ENCODE measurements at regions not wholly inside any gene's neighbourhood (a gene's known extent, or its start where the extent isn't known, plus 50 kb on each side); places are given as distances from the start of the nearest gene placed in this dataset.
"Not testable (repeated sequence)": the region's sequence is repeated elsewhere in the genome, so short reads cannot be mapped to it uniquely, and the experiment has no call there.

DNA sequence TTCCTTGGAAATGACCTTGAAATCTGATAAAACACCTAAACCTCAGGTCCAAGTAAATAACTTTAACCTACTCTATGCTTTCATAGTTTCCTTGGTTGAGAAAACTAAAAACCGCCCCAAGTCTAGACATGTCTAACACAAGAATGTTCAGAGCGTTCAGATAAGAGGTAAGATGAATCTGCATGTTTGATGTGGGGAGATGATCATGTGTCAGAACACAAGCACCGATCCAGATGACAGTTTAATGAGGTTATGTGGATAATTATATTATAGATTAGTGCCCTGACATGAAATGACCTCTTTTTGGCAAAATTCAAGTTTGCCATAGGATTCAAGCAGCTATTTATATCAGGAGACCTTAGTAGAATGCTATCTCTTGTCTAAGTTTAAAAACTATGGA lies 729.8 kb upstream of the SOX11 start:
- no peak for DNase-seq

DNA sequence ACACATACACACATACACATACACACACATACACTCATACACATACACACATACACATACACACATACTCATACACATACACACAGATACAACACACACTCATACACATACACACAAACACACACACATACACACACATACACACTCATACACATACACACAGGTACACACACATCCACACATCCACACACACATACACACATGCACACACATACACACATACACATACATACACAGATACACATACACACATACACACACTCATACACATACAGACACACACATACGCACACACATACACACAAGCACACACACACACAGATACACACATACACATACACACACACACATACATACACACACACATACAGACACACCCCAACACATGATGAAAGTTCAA lies 729.1 kb upstream of the SOX11 start:
- no peak for DNase-seq

DNA sequence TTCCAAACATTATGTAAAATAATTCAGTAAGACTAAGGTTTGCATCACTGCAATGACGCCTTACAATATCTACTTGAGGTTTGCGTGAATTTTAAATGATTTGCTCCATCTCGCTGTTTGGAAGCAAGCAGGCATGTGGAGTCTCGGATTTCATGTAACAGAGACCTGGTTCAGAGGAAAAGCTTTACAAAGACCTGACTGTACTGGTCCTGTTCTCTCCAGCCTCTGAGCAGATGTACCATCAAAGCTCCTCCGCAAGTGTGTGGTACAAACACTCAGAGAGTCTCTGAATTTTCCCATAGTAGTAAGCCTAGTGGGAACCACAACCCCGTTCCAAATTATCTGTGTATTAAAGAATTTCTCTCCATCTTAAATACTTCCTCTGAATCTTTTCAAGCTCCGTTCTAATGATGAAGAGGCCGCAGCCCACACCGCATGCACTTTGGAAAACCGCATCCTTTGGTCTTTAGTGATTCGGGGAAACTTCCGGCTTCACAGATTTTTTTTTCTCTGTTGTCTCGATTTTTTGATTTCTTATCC lies 728.1 kb upstream of the SOX11 start:
- no peak for DNase-seq

DNA sequence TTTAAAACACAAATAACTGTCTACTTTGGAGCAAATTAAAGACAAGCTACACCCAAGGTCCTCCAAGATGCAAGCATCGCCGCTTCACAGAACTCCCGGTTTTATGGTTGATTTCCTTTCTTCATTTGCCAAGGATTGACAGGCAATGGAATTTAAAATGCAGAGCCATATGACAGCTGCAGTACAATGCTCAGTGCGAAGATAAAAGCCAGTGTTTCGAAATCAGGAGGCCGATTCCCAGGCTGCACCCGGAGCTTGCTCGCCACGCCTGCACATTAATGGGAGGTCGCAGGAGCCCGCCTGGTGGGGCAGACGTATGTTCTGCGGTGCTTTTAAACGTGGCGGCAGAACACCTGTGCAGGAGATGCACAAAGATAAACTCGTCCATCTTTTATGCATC lies 727.6 kb upstream of the SOX11 start:
- no peak for DNase-seq

DNA sequence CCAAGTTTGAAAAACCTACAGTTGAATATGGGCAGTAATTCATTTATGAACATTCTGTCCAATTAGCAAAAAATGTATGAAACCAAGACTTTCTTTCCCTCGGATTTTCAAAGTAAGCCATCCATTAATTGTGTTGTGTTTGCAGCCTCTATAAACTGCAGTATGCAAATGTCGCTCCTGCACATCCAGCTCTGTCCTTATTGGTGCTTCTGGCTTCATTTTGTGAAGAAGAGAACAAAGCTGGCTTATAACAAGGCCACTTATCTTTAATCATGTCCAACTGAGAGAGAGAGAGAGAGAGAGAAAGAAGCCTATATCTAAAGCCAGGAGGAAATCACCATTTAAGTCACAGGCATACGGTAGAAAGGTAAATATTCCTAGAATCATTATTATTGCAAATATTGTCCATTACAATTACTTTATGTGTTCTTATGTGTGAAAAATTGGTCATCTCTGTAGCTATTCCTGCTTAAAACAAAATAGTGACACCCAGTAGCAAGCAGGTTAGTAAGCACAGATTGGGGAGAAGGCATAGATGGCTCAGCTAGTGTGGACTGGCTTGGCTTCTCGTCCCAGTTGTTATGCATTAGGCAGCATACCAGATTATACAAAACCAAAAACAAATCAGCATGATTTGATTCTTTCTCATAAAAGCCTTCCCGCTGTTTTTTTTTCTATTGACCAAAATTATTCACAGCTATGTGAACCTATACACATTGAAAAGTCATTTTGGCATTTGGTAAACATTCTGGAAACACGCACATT lies 726.4 kb upstream of the SOX11 start:
- DNase-seq = no peak

DNA sequence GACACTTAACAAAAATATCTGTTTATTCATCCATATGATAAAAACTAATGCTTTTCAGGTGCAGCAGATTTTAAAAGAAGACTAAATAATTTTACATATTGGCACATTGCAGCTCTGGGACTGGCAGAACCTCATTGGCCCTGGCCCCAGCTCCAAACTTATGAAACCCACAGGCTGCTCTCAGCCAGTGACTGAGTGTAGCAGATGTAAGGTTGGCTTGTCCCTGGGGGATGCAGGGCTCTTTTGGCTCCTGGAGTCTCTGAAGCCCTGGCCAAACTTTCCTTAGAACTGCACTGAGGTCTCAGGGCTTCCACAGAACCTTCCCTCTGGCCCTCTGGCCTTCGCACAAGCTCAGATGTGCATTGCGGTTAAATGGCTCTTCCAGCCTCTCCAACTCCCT lies 725.0 kb upstream of the SOX11 start:
- no peak for DNase-seq

DNA sequence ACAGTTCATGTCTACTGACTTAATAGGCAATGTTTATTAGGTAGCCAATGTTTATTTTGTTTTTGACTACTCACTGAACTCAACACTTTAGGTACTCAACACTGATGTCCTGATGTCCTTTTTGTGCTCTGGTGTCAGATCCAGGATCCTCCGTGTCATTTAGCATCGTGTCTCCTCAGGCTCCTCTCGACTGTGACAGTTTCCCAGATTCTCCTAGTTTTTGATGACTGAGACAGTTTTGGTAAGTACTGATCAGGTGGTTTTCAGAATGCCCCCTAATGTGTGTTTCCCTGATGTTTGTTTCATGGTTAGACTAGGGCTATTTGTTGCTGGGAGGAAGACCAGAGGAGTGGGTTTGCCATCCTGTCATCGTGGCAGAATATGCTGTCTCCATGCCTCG lies 719.7 kb upstream of the SOX11 start:
- DNase-seq = no peak

DNA sequence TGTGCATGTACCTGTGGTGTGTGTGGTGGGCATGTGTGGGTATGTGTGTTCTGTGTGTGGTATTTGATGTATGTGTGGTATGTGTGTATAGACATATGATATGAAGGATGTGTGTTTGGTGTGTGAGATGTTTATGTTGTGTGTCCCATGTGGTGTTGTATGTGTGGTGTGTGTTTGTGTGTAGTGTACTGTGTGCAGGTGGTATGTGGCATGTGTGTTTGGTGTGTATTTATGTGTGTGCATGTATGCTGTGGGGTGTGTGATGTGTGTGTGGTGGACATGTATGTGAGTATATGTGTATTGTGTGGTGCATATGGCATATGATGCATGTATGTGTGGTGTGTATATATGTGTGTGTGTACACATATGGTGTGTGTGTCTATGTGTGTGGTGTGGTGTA lies 718.8 kb upstream of the SOX11 start:
- DNase-seq = no peak

DNA sequence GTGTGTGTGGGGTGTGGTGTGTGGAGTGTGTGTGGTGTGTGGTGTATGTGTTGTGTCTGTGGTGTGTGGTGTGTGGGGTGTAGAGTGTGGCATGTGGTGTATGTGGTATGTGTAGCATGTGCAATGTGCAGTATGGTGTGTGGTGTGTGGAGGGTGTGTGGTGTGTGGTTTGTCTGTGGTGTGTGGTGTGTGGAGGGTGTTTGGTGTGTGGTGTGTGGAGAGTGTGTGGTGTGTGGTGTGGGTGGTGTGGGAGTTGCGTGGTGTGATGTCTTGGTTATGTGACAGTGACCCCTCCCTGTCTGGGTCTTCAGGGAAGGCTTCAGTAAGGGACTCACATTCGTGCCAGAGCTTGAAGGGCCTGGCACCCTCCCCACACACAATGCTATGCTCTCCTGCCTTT lies 718.2 kb upstream of the SOX11 start:
- no peak for DNase-seq

DNA sequence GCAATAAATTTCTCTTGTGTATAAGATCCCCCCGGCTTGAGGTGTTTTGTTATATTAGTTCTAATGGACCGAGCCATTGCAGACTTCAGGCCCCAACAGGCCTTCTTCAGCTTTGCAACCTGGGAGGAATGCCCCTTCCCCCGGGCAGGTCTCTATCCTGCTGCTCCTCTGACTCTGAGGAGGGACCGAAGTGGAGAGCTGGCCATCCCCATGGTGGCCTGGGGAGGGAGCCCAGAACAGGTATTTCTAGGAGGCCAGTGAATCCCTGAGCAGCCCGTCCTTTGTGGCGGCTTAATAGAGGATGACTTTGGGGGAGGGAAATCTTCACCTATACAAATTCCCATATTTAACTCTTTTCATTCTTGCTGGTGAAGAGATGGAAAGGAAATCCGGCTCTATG lies 715.8 kb upstream of the SOX11 start:
- DNase-seq = no peak

DNA sequence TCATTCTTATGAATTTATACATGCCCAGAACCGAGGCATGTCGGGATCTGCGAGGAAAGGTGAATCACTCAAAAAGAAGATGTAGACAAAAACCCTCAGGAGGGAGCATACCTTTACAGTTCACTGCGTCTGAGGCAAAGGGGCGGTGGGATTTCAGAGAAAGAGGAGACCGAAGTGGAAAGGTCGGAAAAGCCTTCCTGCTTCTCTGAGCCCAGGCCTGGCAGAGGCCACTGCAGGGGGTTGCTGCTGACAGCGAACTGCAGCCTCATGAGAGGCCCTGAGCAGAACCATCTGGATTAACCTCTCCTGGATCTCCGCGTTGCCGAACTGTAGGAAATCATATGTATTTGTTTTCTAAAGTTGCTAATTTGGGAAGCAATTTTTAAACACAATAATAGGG lies 713.1 kb upstream of the SOX11 start:
- no peak for DNase-seq

DNA sequence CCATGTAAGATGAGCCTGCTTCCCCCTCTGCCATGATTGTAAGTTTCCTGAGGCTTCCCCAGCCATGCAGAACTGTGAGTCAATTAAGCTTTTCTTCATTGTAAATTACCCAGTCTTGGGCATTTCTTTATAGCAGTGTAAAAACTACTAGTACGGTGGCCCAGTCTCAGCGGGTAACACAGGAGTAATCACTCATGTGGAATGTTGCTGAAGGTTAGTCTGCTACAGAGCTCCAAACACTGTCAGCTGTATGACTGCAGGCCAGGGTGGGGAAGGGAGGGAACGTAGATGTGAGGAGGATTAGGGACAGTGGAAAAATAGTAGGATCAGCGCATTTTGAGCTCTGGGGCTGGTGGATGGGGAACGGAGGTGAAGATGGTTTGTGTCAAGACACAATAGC lies 711.2 kb upstream of the SOX11 start:
- no peak for DNase-seq

DNA sequence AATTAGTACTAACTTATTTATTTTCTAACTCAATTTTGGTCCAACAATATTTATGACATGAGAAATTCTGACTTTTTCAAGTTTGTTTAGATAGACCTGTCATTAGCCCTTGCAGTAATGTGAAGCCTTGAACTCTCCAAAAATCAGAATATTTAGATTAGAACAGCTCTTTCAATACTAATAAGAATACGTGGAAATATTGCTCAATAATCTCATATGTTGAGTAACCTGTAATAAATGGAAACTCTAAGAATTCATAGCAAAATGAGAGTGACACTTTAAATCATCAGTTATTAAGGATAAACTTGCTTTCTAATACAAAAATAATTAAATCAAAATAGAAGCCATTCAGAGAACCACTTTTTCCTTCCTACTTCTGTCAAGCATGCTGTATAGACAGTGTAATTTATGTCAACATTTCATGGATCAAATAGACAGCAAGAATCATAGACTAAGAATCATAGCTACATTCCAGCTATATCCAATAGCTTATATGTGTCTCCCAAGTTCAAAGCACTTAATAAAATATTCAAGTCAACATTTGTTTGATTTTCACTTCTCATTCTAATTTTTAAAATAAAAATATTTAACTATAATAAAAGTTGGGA lies 710.3 kb upstream of the SOX11 start:
- DNase-seq = no peak

DNA sequence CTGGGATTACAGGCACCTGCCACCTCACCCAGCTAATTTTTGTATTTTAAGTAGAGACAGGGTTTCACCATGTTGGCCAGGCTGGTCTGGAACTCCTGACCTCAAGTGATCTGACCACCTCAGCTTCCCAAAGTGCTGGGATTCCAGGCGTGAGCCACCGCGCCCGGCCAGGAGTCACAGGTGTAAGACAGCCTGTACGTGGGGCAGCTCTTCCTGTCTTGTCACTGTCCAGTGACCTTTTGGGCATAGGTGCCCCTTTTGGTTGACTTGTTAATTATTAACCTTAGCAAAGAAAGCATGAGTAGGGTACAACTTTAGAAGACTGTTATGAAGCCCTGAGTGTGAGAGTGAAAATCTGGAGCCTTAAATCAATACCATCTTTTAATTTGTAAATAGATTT lies 703.7 kb upstream of the SOX11 start:
- DNase-seq = not testable (repeated sequence)

DNA sequence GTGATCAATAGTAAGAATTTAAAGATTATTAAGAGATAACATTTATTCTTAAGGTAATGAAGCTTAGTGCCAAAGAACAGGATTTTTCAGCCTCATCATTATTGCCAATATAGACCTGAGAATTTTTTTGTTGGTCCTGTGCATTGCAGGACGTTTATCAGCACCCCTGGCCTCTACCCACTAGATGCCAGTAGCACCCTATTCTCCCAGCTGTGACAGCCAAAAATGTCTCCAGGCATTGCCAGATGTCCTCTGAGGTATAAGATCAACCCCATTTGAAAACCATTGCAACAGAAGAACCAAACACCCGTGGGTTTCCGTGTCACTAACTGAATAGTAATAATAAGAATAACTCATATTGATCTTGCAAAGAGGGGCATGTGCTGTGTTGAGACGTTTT lies 700.0 kb upstream of the SOX11 start:
- DNase-seq = no peak

DNA sequence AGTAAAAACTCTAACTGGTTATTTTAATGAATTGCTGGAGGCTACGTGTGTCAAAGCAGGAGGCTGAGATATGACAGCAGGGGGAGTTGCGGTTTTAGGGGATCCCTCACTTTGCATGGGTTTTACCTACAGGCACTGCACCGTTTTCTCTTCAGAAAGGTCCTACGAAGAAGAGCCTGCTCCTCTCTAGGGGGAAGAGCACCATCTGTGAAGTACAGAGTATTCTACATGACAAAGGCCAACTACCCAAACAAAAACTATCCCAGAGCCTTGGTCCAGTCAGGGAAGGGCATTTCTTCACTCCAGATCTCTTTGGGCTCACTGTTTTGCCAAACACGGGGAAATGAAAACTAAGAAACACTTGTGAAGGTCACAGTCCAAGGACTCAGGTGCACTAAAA lies 696.7 kb upstream of the SOX11 start:
- no peak for DNase-seq

DNA sequence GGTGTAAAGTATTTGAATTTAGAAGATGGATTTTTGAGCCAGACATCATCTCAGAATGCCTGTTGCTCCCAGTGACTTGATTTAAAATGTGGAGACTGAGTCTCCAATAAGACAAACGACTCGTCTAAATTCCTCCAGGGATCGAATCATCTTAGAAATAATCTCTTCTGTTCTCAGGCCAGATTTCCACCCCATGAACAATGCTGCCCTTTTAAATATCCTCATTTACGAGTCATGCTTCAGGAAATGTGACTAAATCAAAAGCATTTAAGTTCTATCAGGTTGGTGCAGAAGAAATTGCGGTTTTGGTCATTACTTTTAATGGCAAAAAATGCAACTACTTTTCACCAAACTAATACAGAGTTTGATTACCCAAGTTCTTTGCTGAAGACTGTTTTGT lies 684.6 kb upstream of the SOX11 start:
- DNase-seq = no peak

DNA sequence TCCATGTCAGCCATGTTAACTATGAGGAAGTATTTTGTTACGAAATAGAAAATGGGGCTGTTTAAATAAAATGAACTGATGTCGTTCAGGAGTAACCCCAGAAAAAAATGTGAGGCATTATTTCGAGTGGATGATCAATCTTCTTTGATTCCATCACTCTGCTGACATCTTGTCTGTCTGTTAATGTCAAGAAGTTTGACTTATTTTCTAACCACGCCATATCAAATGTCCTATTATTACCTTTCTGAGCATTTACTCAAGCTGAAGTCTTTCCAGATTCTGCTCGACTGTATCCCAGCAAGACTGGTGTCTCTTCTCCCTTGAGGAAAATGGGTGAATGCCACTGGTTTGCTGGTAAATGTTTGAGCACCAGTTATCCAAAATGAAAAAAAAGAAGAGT lies 672.9 kb upstream of the SOX11 start:
- DNase-seq = no peak

DNA sequence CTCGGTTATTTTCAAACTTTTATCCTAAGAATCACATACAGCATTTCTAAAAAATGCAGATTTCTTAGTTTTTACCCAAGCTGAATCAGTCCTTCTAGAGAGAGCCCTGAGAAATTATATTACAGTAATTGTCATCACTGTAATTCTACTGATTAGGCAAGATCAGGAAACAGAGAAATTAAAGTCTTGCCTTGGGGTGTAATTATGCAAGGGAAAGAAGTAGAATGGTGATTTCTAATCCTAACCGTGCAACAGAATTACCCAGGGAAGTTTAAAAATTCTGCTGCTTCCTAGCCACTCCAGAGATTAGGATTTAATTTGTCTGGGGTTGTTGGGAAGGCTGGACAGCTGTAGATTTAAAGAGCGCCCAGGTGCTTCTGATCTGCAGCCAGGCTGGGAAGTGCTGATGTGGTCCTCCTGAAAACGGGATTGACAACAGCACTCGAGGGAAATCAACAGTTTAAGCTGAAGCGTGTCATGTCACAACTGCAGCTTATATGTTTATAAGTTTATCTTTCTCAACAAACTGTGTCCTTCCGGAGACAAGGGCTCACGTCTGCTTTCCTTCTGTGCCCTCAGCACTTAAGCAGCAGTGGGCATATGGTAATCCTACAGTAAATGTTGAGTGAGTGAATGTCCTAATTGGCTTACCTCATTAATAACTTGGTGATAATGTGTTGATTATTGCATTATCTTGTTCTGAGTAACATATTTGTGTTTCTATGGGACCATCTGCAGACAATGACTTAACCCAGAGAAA lies 671.9 kb upstream of the SOX11 start:
- DNase-seq = no peak

DNA sequence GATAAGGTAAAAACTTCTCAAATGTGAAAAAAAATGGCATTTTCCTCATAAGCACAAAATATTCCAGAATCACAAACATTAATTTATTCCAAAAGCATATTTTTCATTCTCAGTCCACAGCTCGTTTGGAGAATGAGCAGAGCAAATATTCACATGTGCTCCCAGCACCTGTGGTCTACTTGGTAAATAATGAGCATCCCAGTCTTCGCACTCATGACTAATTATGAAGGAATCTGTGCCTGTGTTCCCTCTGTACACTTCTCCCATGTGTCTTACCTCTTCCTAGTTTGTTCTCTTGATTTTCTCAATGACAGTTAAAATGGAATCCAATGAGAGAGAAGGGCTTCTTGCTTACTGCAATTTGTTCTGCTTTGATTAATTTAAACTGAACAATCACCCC lies 671.0 kb upstream of the SOX11 start:
- DNase-seq = no peak

DNA sequence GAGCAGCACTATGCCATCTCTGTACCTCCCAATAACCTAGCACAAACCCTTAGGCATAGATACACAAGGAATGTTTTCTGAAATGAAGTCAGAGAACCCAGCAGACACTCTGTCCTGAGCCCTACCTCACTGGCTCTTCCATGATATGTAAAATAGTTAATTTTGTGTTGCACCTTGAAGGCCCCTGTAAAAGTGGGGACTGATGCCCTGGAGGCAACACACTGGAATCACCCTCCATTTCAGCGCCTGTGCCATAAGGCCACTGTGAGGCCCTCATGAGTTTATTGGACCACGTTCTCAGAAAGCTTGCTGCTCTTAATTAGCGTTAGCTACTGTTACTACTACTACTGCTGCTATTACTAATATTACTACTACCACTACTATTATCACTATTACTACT lies 670.1 kb upstream of the SOX11 start:
- no peak for DNase-seq

DNA sequence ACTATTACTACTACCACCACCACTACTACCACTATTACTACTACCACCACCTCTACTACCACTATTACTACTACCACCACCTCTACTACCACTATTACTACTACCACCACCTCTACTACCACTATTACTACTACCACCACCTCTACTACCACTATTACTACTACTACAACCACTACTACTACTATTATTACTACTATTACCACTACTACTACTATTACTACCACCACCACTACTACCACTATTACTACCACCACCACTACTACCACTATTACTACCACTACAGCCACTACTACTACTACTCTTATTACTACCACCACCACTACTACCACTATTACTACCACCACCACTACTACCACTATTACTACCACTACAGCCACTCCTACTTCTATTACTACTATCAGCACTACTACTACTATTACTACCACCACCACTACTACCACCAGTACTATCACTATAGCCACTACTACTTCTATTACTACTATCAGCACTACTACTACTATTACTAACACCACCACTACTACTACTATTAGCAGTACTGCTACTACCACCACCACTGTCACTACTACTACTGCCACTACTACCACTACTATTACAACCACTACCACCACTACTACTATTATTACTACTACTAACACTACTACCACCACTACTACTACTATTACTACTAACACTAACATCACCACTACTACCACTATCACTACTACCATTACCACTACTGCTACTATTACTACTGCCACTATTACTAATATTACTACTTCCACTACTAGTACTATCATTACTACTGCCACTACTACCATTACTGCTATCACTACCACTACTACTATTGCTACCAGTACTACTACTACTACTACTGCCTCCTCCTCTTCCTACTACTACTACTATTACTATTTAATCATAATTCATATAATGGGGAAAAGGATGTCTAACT lies 669.2 kb upstream of the SOX11 start:
- not testable (repeated sequence) for DNase-seq
